H9 (cell line): ENCODE measurements at regions not wholly inside any gene's neighbourhood (a gene's known extent, or its start where the extent isn't known, plus 50 kb on each side); places are given as distances from the start of the nearest gene placed in this dataset.

ENCODE experiments used
- DNase-seq: peaks from one replicate; pipeline ENCODE4 v3.0.0-alpha.2; 2017
- H2AFZ ChIP-seq: one replicate; pipeline ENCODE4 v1.6.1; 2013; ENCODE audit warnings: mild to moderate bottlenecking, low read length, control low read depth, moderate library complexity
- H2AK5ac ChIP-seq: 2 replicates; pipeline ENCODE4 v1.6.1; 2013; ENCODE audit warnings: low read length, control low read depth, mixed read lengths; ENCODE audit not compliant: insufficient read length
- H2BK120ac ChIP-seq: one replicate; pipeline ENCODE4 v1.6.1; 2013; ENCODE audit warnings: low read depth, mild to moderate bottlenecking, low read length, control low read depth, inconsistent platforms; ENCODE audit not compliant: poor library complexity, severe bottlenecking
- H2BK12ac ChIP-seq: 2 replicates; pipeline ENCODE4 v1.6.1; 2013; ENCODE audit warnings: low read length, control low read depth, mixed read lengths, low read depth; ENCODE audit not compliant: insufficient read length
- H2BK15ac ChIP-seq: 2 replicates; pipeline ENCODE4 v1.6.1; 2013; ENCODE audit warnings: low read depth, low read length, control low read depth
- H2BK20ac ChIP-seq: one replicate; pipeline ENCODE4 v1.6.1; 2013; ENCODE audit warnings: low read depth, mild to moderate bottlenecking, low read length, control low read depth, inconsistent platforms; ENCODE audit not compliant: poor library complexity, severe bottlenecking
- H2BK5ac ChIP-seq: 2 replicates; pipeline ENCODE4 v1.6.1; 2013; ENCODE audit warnings: low read length, control low read depth, mixed read lengths; ENCODE audit not compliant: insufficient read length
- H3K14ac ChIP-seq: 2 replicates; pipeline ENCODE4 v1.6.1; 2013; ENCODE audit warnings: low read length, control low read depth; ENCODE audit not compliant: insufficient read depth
- H3K18ac ChIP-seq: 2 replicates; pipeline ENCODE4 v1.6.1; 2013; ENCODE audit warnings: low read depth, mild to moderate bottlenecking, mixed read lengths, low read length, control low read depth; ENCODE audit not compliant: insufficient read length
- H3K23ac ChIP-seq: 2 replicates; pipeline ENCODE4 v1.6.1; 2013; ENCODE audit warnings: low read length, control low read depth, mixed read lengths, low read depth; ENCODE audit not compliant: insufficient read length
- H3K23me2 ChIP-seq: 2 replicates; pipeline ENCODE4 v1.6.1; 2013; ENCODE audit warnings: low read depth, mild to moderate bottlenecking, mixed read lengths, low read length, control low read depth; ENCODE audit not compliant: insufficient read length, poor library complexity, severe bottlenecking
- H3K27ac ChIP-seq: 2 replicates; pipeline ENCODE4 v1.5.1; 2013; ENCODE audit warnings: low read length, control low read depth, mixed read lengths, low read depth; ENCODE audit not compliant: insufficient read length
- H3K27me3 ChIP-seq: 2 replicates; pipeline ENCODE4 v1.6.1; 2013; ENCODE audit warnings: low read length, control low read depth, inconsistent platforms; ENCODE audit not compliant: insufficient read depth
- H3K4ac ChIP-seq: 2 replicates; pipeline ENCODE4 v1.6.1; 2013; ENCODE audit warnings: low read depth, mild to moderate bottlenecking, control low read depth, inconsistent platforms, low read length, moderate library complexity
- H3K4me1 ChIP-seq: 2 replicates; pipeline ENCODE4 v1.6.1; 2013; ENCODE audit warnings: low read length, control low read depth, inconsistent platforms; ENCODE audit not compliant: insufficient read depth
- H3K4me2 ChIP-seq: 2 replicates; pipeline ENCODE4 v1.6.1; 2013; ENCODE audit warnings: low read length, control low read depth, mixed read lengths; ENCODE audit not compliant: insufficient read length, insufficient read depth
- H3K56ac ChIP-seq: 2 replicates; pipeline ENCODE4 v1.6.1; 2013; ENCODE audit warnings: low read depth, mild to moderate bottlenecking, mixed read lengths, low read length, control low read depth; ENCODE audit not compliant: insufficient read length
- H3K79me1 ChIP-seq: 2 replicates; pipeline ENCODE4 v1.6.1; 2013; ENCODE audit warnings: low read depth, mild to moderate bottlenecking, moderate library complexity, low read length, control low read depth, inconsistent platforms; ENCODE audit not compliant: insufficient read depth, poor library complexity, severe bottlenecking
- H3K79me2 ChIP-seq: 2 replicates; pipeline ENCODE4 v1.6.1; 2013; ENCODE audit warnings: low read length, control low read depth, inconsistent platforms; ENCODE audit not compliant: insufficient read depth
- H3K9ac ChIP-seq: 2 replicates; pipeline ENCODE4 v1.6.1; 2013; ENCODE audit warnings: low read length, control low read depth, mixed read lengths; ENCODE audit not compliant: insufficient read length; ENCODE audit errors: extremely low read depth
- H3K9me3 ChIP-seq: one replicate; pipeline ENCODE4 v1.6.1; 2013; ENCODE audit warnings: low read depth, low read length, inconsistent platforms; ENCODE audit not compliant: control insufficient read depth
- H3T11ph ChIP-seq: one replicate; pipeline ENCODE4 v1.6.1; 2013; ENCODE audit warnings: mild to moderate bottlenecking, low read length, control low read depth, inconsistent platforms
- H4K20me1 ChIP-seq: one replicate; pipeline ENCODE4 v1.6.1; 2013; ENCODE audit not compliant: control insufficient read depth, insufficient read length, insufficient read depth
- H4K5ac ChIP-seq: 2 replicates; pipeline ENCODE4 v1.6.1; 2013; ENCODE audit warnings: low read depth, mild to moderate bottlenecking, mixed read lengths, low read length, control low read depth; ENCODE audit not compliant: insufficient read length
- H4K8ac ChIP-seq: replicated peaks from 2 replicates; pipeline ENCODE4 v1.6.1; 2013; ENCODE audit warnings: low read length, control low read depth, mixed read lengths, low read depth; ENCODE audit not compliant: insufficient read length
- H4K91ac ChIP-seq: 2 replicates; pipeline ENCODE4 v1.6.1; 2013; ENCODE audit warnings: low read depth, mild to moderate bottlenecking, moderate library complexity, mixed read lengths, low read length, control low read depth; ENCODE audit not compliant: insufficient read length
- H3K27ac Mint-ChIP-seq, 3 experiments: 2 replicates in 2 of 3; 3 replicates in 1 of 3; pipeline ENCODE4 v1.8.0; 2020 to 2021; ENCODE audit warnings: mixed read lengths in 3 of 3, mild to moderate bottlenecking in 1 of 3, moderate library complexity in 1 of 3
- H3K27me3 Mint-ChIP-seq: 2 replicates; pipeline ENCODE4 v1.8.0; 2021; ENCODE audit warnings: low read depth, mild to moderate bottlenecking, moderate library complexity, mixed read lengths
- H3K36me3 Mint-ChIP-seq, 3 experiments: 2 replicates in 2 of 3; 3 replicates in 1 of 3; pipeline ENCODE4 v1.8.0; 2020 to 2021; ENCODE audit warnings: low read depth in 3 of 3, mixed read lengths in 3 of 3; ENCODE audit not compliant: insufficient read depth in 1 of 3
- H3K4me1 Mint-ChIP-seq, 2 experiments: 2 replicates each; pipeline ENCODE4 v1.8.0; 2020; ENCODE audit warnings: mixed read lengths in 2 of 2
- H3K4me3 Mint-ChIP-seq, 2 experiments: 2 replicates in 1 of 2; 3 replicates in 1 of 2; pipeline ENCODE4 v1.8.0; 2020 to 2021; ENCODE audit warnings: mild to moderate bottlenecking in 2 of 2, mixed read lengths in 2 of 2, moderate library complexity in 1 of 2
- H3K9me3 Mint-ChIP-seq, 2 experiments: 2 replicates in 1 of 2; 3 replicates in 1 of 2; pipeline ENCODE4 v1.8.0; 2020; ENCODE audit warnings: mild to moderate bottlenecking in 2 of 2, mixed read lengths in 2 of 2, moderate library complexity in 1 of 2
- CTCF ChIP-seq: fragments of 200-600 bp; sonication (generic); conservative IDR thresholded peaks from 3 replicates; pipeline ENCODE4 v1.8.0; 2021; ENCODE audit warnings: antibody characterized with exemption, mild to moderate bottlenecking
- WGBS: extraction: QIAGEN DNeasy Blood & Tissue Kit; methylation state at CpG from one replicate; pipeline ENCODE4 v1.1.7; 2013; ENCODE audit warnings: missing lambda C conversion rate, low lambda C conversion rate, mixed read lengths; ENCODE audit not compliant: insufficient read length; ENCODE audit errors: extremely low coverage; 5-methylcytosine and 5-hydroxymethylcytosine counted together

DNA sequence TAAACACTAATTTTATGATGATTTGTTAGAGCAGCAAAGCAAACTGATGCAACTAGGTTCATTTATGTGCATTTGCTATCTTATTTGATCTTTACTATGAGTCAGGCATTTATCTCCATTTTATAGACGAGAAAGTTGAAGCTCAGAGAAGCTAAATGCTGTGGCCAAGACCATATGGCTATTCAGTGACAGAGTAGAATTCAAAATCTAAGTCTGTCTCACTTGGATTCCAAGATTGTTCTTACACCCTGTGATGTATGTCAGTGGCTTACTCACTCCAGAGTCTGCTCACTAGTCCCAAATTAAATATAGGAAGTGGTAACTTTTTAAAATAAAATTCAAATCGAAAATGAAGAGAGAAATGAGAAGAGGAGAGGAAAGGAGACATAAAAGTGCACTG, 114.0 kb upstream of the DDX18 start:
- H3K27me3 Mint-ChIP-seq = no peaks in the 10 kb centered on the region; the same call in 1 of the 2 replicates
- H2BK12ac ChIP-seq = no peak overlapping the region

More for the DNA sequence above, 114.0 kb upstream of the DDX18 start:
- Histone ChIP-seq H2AFZ (no peak overlapping the region), H3K14ac (no peak overlapping the region), H3K23ac (no peak overlapping the region), H4K20me1 (no peaks in the 10 kb centered on the region), H3K18ac (no peak overlapping the region), H3K23me2 (no peaks in the 10 kb centered on the region), H4K8ac (no peak overlapping the region), H4K5ac (no peak overlapping the region), H2AK5ac (no peak overlapping the region), H3K4me2 (no peak overlapping the region), H3K9me3 (no peaks in the 10 kb centered on the region), H2BK5ac (no peak overlapping the region), H3K4me1 (no peaks in the 10 kb centered on the region), H3K79me2 (no peaks in the 10 kb centered on the region), H3K27ac (no peak overlapping the region), H3K27me3 (no peaks in the 10 kb centered on the region), H3K9ac (no peak overlapping the region), H3T11ph (no peak overlapping the region), H2BK15ac (no peak overlapping the region), H4K91ac (no peak overlapping the region), H2BK120ac (no peak overlapping the region), H2BK20ac (no peak overlapping the region), H3K56ac (no peak overlapping the region), H3K79me1 (no peaks in the 10 kb centered on the region), H3K4ac (no peak overlapping the region)
- no peaks in the 10 kb centered on the region for H3K36me3 Mint-ChIP-seq
- H3K27ac Mint-ChIP-seq = no peak overlapping the region
- DNase-seq = no peak
- WGBS = no CpG with 5 or more reads among the region's 2 CpGs
- peaks cover 4 to 7% of the 10 kb centered on the region in 2 experiments for H3K4me1 Mint-ChIP-seq
- no peak overlapping the region for H3K4me3 Mint-ChIP-seq
- TF ChIP-seq CTCF = no peak
- H3K9me3 Mint-ChIP-seq = no peaks in the 10 kb centered on the region; a peak in 1 of 5 replicates
